CD4-positive, alpha-beta T cell treated with Interferon gamma for 1 hour (primary cell): ENCODE measurements at regions not wholly inside any gene's neighbourhood (a gene's known extent, or its start where the extent isn't known, plus 50 kb on each side); places are given as distances from the start of the nearest gene placed in this dataset.
A peak's percentile ranks its signal among the peaks of the same experiment; 100 is the strongest.

Experiments used
- DNase-seq: peaks from one replicate; pipeline ENCODE4 v3.0.0-alpha.2; 2020

- no peak for DNase-seq
Measured at GRCh38 chr9:631596-631995, 209.9 kb upstream of the DMRT1 start.

DNA sequence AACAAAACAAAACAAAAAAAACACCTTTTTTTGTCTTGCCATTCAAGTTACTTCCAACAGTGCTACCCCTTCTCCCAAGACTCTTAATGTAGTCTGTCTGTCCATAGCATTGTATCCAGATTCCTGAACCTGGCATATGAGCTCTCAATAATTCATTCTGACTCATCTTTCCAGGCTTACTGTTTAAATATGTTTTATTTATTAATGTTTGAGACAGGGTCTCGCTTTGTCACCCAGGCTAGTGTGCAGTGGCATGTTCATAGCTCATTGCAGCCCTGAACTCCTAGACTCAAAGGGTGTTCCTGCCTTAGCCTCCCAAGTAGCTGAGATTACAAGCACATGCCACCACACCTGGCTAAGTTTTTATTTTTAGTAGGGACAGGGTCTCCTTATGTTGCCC lies 208.0 kb upstream of the DMRT1 start:
- DNase-seq: no peak

DNA sequence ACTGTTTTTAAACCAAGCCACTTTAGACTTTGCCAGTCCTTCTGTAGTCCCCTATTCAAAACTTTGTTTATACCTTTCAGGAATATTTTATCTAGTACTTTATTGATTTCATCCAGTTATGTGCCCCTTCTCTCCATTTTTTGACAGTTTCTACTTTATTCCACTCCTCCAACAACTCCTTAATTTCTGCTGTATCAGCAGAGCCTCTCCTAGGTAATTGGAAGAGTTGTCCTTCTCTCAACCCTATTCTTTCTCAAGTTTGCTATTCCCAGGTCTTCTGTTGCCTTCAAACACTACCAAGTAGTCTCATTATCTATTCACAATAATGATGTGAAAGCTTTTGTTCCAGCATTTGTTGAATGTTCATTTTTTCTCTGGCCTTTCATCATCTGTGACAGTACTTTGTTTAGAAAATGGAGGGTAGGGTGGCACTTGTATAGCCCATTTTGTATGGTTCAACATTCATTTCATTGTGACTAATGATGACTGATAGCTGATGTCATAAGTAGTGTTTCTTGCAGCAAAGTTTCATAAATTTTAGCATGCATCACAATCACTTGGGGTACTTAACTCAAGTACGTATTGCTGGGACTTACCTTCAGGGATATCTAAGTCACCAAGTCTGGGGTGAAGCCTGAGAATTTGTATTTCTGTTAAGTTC lies 204.4 kb upstream of the DMRT1 start:
- DNase-seq: no peak

DNA sequence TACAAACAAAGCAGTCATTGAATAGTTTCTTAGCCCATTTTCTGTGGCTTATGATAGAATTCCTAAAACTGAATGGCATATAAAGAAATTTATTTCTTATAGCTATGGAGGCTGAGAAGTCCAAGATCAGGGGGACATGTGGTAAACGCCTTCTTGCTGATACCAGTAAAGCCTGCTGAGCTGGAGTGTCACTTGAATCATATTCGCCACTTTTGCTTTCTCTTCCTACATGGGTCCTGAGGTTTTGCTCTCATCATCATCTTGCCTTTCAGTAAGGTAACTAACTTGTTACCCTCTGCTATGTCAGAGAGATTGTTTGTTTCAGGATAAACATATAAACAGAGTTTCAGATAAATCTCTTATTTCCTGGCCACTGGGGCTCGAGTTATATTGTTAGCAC lies 203.3 kb upstream of the DMRT1 start:
- no peak for DNase-seq

DNA sequence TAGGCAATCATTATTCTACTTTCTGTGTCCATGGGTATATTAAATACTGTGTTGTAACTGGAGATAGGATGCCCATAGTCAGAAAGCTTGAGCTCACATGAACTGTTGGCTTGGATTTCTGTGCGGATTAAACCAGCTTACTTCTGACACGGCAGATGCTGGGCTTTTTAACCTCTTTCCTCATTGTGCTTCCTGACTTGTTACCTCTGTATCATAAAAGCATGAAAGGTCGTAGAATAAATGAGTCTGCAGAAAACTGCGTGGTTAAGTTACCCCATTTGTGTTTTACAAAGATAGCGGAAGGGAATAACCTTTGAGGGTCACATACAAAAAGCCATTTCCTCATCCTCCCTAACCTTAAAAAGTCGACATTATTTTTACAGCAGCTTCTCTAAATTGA lies 199.5 kb upstream of the DMRT1 start:
- DNase-seq: no peak

DNA sequence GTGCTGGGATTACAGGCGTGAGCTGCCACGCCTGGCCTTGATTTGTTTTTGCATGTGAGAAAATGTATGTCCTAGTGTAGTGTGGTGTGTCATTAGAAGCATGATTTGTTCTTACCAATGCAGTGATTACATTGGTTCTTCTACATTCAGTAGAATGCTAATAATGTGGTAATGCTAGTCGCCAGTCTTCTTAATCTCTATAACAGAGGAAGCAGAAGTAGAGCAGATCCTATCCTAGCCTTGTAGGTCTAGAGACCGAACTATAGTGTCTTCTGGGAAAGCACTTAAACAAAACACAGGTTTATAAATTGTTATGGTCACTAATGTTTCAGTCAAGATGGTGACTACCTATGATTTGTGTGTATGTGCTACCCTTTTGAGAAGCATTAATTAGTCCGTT lies 197.5 kb upstream of the DMRT1 start:
- no peak for DNase-seq

- no peak for DNase-seq
Measured at GRCh38 chr9:647522-647921, 194.0 kb upstream of the DMRT1 start.

DNA sequence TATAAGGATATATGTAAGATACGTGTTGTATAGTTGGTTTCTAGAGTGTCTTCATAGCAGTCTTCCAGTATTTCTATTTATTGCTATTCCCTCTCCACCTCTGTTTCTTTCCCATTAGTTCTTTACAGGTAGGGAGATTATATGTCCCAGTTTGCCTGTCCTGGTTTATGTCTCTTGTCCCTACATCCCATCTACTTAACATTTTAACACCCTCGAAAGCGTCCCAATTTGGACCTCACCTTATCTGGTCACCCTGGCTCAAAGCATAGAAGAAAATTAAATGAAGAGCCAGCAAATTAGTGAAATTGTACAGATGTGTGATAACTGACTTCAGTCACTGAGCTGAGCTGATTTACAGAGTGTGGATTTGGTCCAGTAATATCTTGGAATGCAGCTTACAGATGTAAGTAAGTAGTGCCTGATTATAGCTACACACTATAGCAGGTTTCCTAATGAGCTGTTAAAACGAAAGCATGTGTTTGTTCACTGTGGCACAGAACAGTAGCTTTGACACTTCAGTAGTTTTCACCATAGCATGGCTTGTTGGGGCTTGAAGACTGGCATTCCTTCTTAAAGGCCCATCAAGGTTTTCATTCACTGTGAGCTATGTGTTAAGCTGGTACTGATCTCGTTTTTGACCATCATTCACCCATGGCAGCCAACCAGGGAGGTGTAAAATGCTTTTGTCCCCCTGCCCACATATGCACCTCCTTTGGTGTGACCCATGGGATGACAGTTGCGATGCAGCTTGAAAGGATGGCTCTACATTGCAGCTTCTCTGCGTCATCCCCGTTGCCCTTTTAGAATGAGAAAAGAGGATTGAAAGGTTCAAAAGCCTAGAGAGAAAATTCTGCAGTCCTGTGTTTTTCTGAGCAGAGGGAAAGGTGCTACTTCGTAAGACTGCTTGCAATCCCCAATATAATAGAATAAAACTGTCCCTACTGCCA lies 192.1 kb upstream of the DMRT1 start:
- no peak for DNase-seq

DNA sequence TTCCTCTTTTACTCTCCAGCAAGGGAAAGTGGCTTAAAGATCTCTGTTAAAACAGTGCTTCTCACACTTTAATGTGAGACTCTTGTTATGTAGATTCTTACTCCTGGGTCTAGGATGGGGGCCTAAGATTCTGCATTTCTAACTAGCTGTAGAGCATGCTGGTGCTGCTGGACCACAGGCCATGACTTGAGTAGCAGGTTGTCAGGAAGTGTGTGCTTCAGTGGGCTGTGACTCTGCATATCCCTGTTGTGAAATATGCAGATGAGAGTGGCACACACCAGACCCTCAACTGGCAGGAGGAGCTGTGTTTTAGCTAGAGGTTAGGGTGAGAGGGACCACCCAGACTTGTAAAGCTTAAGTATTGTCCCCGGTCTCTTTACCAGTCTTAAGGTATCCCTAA lies 191.1 kb upstream of the DMRT1 start:
- peak; percentile 9 for DNase-seq

DNA sequence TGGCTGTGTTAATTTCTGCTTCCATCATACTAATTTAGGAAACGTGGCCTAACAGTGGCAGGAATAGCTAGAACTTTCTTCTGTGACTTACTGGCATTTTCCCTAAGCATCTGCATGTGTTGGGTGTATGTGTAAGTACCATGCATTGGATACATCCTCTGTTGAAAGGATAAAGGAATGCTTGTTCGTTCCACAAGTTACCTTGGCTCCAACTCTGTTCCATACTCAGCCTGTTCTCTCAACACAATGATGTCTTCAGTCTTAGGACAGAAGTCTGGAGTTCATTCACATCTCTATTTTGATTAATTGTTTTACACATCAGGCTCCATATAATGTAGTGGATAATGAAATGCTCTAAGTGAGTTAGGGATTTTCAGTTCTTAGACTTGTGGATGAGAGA lies 190.1 kb upstream of the DMRT1 start:
- DNase-seq: no peak

DNA sequence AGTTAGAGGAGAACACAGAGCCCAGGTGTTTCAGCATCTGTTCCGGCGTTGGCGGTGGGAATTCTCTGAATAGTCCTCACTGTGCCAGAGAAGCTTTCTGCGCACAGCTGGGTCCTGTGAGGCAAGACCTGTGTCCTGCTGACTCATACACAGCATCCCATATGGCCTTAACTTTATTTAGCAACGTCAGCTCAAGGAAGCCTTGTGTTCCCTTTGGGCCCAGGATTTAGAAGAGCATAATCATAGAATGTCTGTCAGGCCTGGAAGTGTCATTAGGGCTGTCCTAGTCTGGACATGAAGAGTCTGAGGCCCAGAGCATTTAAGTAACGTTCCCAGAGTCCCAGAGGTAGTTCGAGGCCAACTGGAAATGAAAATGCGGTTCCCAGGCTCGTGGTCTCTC lies 188.6 kb upstream of the DMRT1 start:
- DNase-seq: no peak

GRCh38 chr9:653421-653820 lies 188.1 kb upstream of the DMRT1 start:
- DNase-seq: no peak

DNA sequence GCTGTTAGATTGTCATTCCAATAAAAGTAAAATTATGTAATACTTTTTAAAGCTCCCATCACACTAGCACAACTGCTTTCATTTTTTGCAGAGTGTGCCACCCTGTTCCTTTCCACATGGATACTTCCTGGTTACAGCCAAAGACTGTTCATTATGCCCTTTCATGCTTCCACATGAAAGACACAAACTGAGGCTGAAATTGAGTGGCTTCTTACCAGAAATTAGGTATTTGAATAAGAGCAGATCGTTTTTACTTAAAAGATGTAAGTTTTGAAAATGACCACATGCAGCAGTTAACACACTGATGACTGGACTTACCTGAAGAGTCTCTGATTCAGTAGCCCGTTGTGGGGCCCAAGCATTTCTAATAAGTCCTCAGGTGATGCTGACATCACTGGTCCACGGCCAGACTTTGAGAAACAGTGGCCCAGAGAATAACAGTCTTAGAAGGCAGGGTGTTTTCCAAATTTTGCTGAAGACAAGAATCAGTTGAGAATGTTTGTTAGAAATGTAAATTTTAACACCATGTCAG lies 187.6 kb upstream of the DMRT1 start:
- no peak for DNase-seq

- no peak for DNase-seq
Measured at GRCh38 chr9:655875-656274, 185.6 kb upstream of the DMRT1 start.

DNA sequence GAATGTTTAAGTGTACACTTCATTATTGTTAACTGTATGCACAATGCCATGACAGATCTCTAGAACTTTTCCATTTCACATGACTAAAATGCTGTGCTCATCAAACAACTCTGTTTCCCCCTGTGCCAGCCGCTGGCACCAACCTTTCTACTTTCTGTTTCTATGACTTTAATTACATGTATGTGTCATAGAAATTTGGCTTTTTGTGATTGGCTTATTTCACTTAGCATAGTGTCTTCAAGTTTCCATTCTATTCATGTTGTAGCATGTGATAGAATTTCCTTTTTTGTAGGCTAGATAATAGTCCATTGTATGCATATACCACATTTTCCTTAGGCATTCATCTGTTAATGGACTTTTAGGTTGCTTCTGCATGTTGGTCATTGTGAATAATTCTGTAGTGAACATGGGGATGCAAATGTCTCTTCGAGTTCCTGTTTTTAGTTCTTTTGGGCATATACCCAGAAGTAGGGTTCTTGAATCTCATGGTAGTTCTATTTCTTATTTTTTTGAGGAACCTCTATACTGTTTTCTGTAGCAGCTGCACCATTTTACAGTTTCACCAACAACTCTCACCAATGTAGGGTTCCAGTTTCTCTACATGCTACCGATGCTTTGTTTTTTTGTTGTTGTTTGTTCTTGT lies 184.4 kb upstream of the DMRT1 start:
- DNase-seq: no peak

DNA sequence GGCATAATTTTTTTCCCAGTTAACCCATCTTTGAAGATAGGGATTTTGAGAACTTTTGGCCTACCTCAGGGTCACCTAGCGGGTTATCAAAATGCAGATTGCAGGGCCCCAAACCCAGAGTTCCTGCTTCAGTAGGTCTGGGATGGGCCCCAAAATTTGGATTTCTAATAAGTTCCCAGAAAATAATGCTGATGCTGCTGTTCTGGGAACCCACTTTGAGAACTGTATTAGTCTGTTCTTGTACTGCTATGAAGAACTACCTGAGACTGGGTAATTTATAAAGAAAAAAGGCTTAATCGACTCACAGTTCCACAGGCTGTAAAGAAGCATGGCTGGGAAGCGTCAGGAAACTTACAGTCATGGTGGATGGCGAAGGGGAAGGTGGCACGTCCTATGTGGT lies 182.2 kb upstream of the DMRT1 start:
- DNase-seq: no peak

- DNase-seq: no peak
Measured at GRCh38 chr9:660227-660626, 181.3 kb upstream of the DMRT1 start.

DNA sequence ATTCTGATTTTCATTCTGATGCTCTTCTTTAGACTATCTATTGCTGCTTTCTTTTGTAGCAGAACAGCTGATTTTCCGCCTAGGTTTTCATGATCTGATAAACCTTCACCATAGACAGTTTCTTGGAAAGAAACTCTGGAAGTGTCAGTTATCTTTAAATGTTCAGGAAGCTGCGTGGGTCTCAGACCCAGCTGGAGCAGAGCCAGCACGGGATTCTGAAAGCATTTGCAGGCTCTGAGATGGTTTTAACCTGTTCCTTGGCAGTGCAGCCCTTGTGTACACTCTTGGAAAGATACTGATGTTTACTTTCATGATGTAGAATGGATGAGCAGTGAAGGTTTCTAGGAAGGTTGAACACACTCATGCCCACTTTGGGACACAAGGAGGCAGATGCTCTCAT lies 178.0 kb upstream of the DMRT1 start:
- DNase-seq: no peak

DNA sequence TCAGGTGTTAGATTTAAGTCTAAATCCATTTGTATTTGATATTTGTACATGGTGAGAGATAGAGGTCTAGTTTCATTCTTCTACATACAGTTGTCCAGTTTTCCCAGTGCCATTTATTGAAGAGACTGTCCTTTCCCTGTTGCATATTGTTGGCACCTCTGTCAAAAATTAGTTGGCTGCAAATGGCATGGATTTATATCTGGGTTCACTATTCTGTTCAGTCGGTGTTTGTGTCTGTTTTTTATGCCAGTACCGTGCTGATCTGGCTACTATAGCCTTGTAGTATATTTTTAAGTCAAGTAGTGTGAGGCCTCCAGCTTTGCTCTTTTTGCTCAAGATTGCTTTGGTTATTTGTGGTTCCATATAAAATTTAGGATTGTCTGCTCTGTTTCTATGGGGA lies 176.2 kb upstream of the DMRT1 start:
- DNase-seq: no peak

- no peak for DNase-seq
Measured at GRCh38 chr9:671997-672396, 169.5 kb upstream of the DMRT1 start.

DNA sequence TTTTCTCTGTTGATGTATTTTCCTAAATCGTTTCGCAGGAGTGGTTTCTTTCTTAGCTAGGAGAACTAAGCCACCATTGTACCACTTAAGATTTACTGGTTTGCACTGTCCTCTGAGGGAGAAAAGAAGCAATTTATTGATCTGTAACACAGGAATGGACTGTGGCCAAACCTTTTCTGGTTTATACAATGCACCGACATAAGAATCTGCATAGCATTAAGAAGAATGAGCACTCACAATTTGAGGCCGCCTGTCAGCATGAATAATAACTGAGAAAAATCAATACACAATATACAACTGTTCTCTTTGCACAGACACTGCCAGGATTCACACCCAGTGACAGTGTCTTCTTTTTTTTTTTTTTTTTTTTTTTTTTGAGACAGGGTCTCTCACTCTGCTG lies 168.6 kb upstream of the DMRT1 start:
- no peak for DNase-seq

GRCh38 chr9:673264-673965 lies 168.1 kb upstream of the DMRT1 start:
- no peak for DNase-seq

DNA sequence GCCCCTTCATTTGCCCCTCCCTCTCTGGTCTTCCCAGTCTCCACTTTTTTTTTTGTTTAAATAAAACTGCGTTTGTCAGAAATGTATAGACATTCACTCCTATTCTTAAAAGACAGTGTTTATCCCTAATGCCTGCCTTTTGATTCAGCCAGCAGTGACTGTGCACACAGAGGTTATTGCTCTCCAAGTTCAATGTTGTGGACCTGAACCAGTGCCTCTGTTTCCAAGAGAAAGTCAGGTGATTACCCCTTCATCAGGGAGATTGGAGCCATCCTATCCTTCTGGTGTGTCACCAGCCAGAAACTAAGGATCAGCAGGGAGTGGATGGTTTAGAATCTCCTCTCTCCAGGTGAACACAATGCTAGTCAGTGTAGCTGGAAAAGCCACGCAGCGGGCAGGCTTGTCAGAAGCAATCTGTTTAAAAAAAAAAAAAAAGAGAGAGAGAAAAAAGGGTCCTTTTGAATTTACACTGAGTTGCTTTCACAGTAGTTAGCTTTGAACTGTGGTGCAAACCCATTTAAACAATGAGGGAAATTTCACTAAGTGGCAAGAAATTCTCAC lies 167.5 kb upstream of the DMRT1 start:
- no peak for DNase-seq
